ENCODE measurements at regions not wholly inside any gene's neighbourhood (a gene's known extent, or its start where the extent isn't known, plus 50 kb on each side); places are given as distances from the start of the nearest gene placed in this dataset.

DNA sequence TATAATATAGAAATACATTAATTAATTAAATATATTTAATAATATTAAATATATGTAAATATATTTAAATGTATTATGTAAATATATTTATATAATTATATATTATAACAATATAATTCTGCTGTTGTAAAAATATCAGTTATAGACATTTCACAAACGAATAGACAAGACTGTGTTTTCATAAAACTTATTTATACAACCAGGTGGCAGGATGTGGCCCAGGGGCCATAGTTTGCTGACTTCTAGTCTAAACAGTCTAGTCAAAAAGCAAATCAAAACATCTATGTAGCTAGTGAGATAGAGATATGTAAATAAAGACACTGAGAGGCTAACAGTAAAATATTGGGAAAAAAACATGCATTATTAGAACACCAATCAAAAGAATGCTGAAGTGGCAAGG is 136.4 kb downstream of the TBXT start:
- Histone ChIP-seq H3K4me2 (ENCODE audit: low read depth, low read length) (no peak overlapping the region), H3K4me3 (replicated peaks in 1 of 3; ENCODE audit: insufficient read depth in 1 of 3, low read depth in 2 of 3, low read length in 3 of 3) (no peak overlapping the region), H3K79me2 (ENCODE audit: insufficient read depth, low read length) (no peaks in the 10 kb centered on the region), H3K27ac (ENCODE audit: extremely low read length, insufficient read depth, low read length) (no peak overlapping the region), H3K36me3 (replicated peaks in 1 of 2; ENCODE audit: control insufficient read depth in 1 of 2, insufficient read depth in 2 of 2, low read length in 2 of 2) (no peaks in the 10 kb centered on the region), H2AFZ (ENCODE audit: low read length) (no peak overlapping the region), H3K4me1 (ENCODE audit: insufficient read depth, low read length) (no peaks in the 10 kb centered on the region), H3K9ac (ENCODE audit: insufficient read depth, low read depth, low read length) (no peak overlapping the region), H4K20me1 (ENCODE audit: insufficient read depth, low read length) (no peaks in the 10 kb centered on the region), H3K27me3 (ENCODE audit: control insufficient read depth in 1 of 2, insufficient read depth in 2 of 2, low read length in 2 of 2) (peaks cover 2 to 7% of the 10 kb centered on the region in 2 experiments; a peak in 3 of 5 replicates), H3K9me3 (ENCODE audit: low read length) (no peaks in the 10 kb centered on the region)
- intact Hi-C loops (cut with micrococcal nuclease; ENCODE audit: unreplicated experiment) (no loop called here), in situ Hi-C loops (cut with HindIII; ENCODE audit: extremely low pct_ligation_motif_present, low pct_unique_long_range_greater_than_20kb) (no loop called here)
- 0% methylated on average over 1 of the region's 1 CpG for whole genome bisulfite sequencing (ENCODE audit: low lambda C conversion rate)
- no peak for TF ChIP-seq PHF21A (CRISPR knock-in tag; IDR thresholded peaks at IDR 0.05)
- TF ChIP-seq, protein P1, sequence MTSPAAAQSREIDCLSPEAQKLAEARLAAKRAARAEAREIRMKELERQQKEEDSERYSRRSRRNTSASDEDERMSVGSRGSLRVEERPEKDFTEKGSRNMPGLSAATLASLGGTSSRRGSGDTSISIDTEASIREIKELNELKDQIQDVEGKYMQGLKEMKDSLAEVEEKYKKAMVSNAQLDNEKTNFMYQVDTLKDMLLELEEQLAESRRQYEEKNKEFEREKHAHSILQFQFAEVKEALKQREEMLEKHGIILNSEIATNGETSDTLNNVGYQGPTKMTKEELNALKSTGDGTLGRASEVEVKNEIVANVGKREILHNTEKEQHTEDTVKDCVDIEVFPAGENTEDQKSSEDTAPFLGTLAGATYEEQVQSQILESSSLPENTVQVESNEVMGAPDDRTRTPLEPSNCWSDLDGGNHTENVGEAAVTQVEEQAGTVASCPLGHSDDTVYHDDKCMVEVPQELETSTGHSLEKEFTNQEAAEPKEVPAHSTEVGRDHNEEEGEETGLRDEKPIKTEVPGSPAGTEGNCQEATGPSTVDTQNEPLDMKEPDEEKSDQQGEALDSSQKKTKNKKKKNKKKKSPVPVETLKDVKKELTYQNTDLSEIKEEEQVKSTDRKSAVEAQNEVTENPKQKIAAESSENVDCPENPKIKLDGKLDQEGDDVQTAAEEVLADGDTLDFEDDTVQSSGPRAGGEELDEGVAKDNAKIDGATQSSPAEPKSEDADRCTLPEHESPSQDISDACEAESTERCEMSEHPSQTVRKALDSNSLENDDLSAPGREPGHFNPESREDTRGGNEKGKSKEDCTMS (CRISPR knock-in tag; conservative IDR thresholded peaks at IDR 0.05): no peak
- TF ChIP-seq ZFP37 (CRISPR knock-in tag; IDR thresholded peaks at IDR 0.05; ENCODE audit: borderline replicate concordance): no peak
- TF ChIP-seq ZNF326 (CRISPR knock-in tag; IDR thresholded peaks at IDR 0.05; ENCODE audit: borderline replicate concordance): no peak
- no peak for TF ChIP-seq DR1 (CRISPR knock-in tag; IDR thresholded peaks at IDR 0.05)
- ChIA-PET POLR2A (no interaction called here), CTCF (ENCODE audit: low intra/inter-chr PET ratio, low total read pairs) (no interaction called here)
- FAIRE-seq (no peak), DNase-seq (ENCODE audit: low spot score) (no peak), ATAC-seq (no peak)
- no TSS peak for BruUV-seq (replicated peaks)

DNA sequence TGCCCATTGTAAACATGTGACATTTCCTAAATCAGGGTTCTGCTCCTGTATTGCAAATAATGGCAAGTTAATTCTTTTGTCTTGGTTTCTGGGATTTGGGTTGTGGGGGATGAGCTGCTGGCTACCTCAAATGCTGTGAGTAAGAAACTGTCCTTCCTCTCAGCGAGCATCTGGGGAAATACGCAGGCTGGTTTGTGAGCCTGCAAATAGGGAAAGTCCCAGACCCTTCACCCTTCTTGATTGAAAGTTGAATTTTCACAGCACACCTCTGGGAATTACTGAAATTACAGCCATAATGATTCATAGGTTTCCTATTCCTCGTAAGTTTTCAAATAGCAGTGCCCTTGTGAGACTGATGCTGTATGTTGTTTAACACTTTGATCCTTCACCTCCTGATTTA is 138.1 kb downstream of the TBXT start:
- ATAC-seq: no peak
- no peaks in the 10 kb centered on the region for H4K20me1 ChIP-seq (ENCODE audit: insufficient read depth, low read length)
- peaks cover 2 to 17% of the 10 kb centered on the region in 2 experiments for H3K27me3 ChIP-seq (ENCODE audit: control insufficient read depth in 1 of 2, insufficient read depth in 2 of 2, low read length in 2 of 2)
- TF ChIP-seq ZNF337 (CRISPR knock-in tag; IDR thresholded peaks at IDR 0.05; ENCODE audit: borderline replicate concordance, low read depth) (no peak), ZNF225 (CRISPR knock-in tag; IDR thresholded peaks at IDR 0.05) (no peak), ZNF737 (CRISPR knock-in tag; IDR thresholded peaks at IDR 0.05; ENCODE audit: borderline replicate concordance) (no peak), ARNTL (CRISPR knock-in tag; IDR thresholded peaks at IDR 0.05) (no peak), ZNF292 (CRISPR knock-in tag; IDR thresholded peaks at IDR 0.05; ENCODE audit: borderline replicate concordance, low read depth) (no peak), DMAP1 (CRISPR knock-in tag; IDR thresholded peaks at IDR 0.05) (no peak), MYNN (CRISPR knock-in tag; IDR thresholded peaks at IDR 0.05; ENCODE audit: low read depth) (no peak), RCOR2 (CRISPR knock-in tag; IDR thresholded peaks at IDR 0.05) (no peak), TBP (CRISPR knock-in tag; IDR thresholded peaks at IDR 0.05) (no peak), NFKB2 (CRISPR knock-in tag; IDR thresholded peaks at IDR 0.05; ENCODE audit: borderline replicate concordance) (no peak)
- TF ChIP-seq, protein P2, sequence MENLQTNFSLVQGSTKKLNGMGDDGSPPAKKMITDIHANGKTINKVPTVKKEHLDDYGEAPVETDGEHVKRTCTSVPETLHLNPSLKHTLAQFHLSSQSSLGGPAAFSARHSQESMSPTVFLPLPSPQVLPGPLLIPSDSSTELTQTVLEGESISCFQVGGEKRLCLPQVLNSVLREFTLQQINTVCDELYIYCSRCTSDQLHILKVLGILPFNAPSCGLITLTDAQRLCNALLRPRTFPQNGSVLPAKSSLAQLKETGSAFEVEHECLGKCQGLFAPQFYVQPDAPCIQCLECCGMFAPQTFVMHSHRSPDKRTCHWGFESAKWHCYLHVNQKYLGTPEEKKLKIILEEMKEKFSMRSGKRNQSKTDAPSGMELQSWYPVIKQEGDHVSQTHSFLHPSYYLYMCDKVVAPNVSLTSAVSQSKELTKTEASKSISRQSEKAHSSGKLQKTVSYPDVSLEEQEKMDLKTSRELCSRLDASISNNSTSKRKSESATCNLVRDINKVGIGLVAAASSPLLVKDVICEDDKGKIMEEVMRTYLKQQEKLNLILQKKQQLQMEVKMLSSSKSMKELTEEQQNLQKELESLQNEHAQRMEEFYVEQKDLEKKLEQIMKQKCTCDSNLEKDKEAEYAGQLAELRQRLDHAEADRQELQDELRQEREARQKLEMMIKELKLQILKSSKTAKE (CRISPR knock-in tag; IDR thresholded peaks at IDR 0.05; ENCODE audit: borderline replicate concordance): no peak
- 14% methylated on average over 3 of the region's 3 CpGs for WGBS (ENCODE audit: low lambda C conversion rate)
- no peak for FAIRE-seq
- no peaks in the 10 kb centered on the region for H3K79me2 ChIP-seq (ENCODE audit: insufficient read depth, low read length)
- no peak overlapping the region for H3K9ac ChIP-seq (ENCODE audit: insufficient read depth, low read depth, low read length)
- H3K4me2 ChIP-seq (ENCODE audit: low read depth, low read length): no peak overlapping the region
- in situ Hi-C loops (cut with HindIII; ENCODE audit: extremely low pct_ligation_motif_present, low pct_unique_long_range_greater_than_20kb) (no loop called here), intact Hi-C loops (cut with micrococcal nuclease; ENCODE audit: unreplicated experiment) (no loop called here)
- ChIA-PET POLR2A (no interaction called here), CTCF (ENCODE audit: low intra/inter-chr PET ratio, low total read pairs) (no interaction called here)
- no peak overlapping the region for H3K27ac ChIP-seq (ENCODE audit: extremely low read length, insufficient read depth, low read length)
- no peaks in the 10 kb centered on the region for H3K36me3 ChIP-seq (replicated peaks in 1 of 2; ENCODE audit: control insufficient read depth in 1 of 2, insufficient read depth in 2 of 2, low read length in 2 of 2)
- H3K4me3 ChIP-seq (replicated peaks in 1 of 3; ENCODE audit: insufficient read depth in 1 of 3, low read depth in 2 of 3, low read length in 3 of 3): no peak overlapping the region
- no peaks in the 10 kb centered on the region for H3K9me3 ChIP-seq (ENCODE audit: low read length)
- BruUV-seq (replicated peaks): no TSS peak
- H2AFZ ChIP-seq (ENCODE audit: low read length): no peak overlapping the region
- H3K4me1 ChIP-seq (ENCODE audit: insufficient read depth, low read length): no peaks in the 10 kb centered on the region
- DNase-seq (ENCODE audit: low spot score): no peak
